HuH-7 (cell line): ENCODE measurements at regions not wholly inside any gene's neighbourhood (a gene's known extent, or its start where the extent isn't known, plus 50 kb on each side); places are given as distances from the start of the nearest gene placed in this dataset.

ENCODE experiments used
- DNase-seq: peaks from one replicate; pipeline ENCODE4 v3.0.0; 2011; ENCODE audit warnings: low spot score

GRCh38 chr4:123841447-123842121 lies 445.0 kb downstream of the SPRY1 start:
- no peak for DNase-seq

- DNase-seq = no peak
Observed at GRCh38 chr4:123843137-123843536, 446.5 kb downstream of the SPRY1 start.

- no peak for DNase-seq
Observed at GRCh38 chr4:123844374-123844773, 447.8 kb downstream of the SPRY1 start.

- no peak for DNase-seq
Observed at GRCh38 chr4:123846092-123846491, 449.5 kb downstream of the SPRY1 start.

GRCh38 chr4:123846561-123846960 lies 450.0 kb downstream of the SPRY1 start:
- no peak for DNase-seq

GRCh38 chr4:123848606-123849005 lies 452.0 kb downstream of the SPRY1 start:
- no peak for DNase-seq

- DNase-seq = no peak
Observed at GRCh38 chr4:123849495-123849894, 452.9 kb downstream of the SPRY1 start.

- no peak for DNase-seq
Observed at GRCh38 chr4:123851521-123851920, 454.9 kb downstream of the SPRY1 start.

- no peak for DNase-seq
Observed at GRCh38 chr4:123853651-123854050, 457.1 kb downstream of the SPRY1 start.

GRCh38 chr4:123856689-123857545 lies 460.3 kb downstream of the SPRY1 start:
- peak; percentile 31 for DNase-seq

- DNase-seq = no peak
Observed at GRCh38 chr4:123858465-123858864, 461.9 kb downstream of the SPRY1 start.

GRCh38 chr4:123862812-123863211 lies 466.2 kb downstream of the SPRY1 start:
- DNase-seq = no peak

GRCh38 chr4:123866796-123867195 lies 470.2 kb downstream of the SPRY1 start:
- no peak for DNase-seq

GRCh38 chr4:123867910-123868587 lies 471.5 kb downstream of the SPRY1 start:
- no peak for DNase-seq

- DNase-seq = no peak
Observed at GRCh38 chr4:123869286-123870215, 473.0 kb downstream of the SPRY1 start.

- no peak for DNase-seq
Observed at GRCh38 chr4:123870216-123870876, 473.8 kb downstream of the SPRY1 start.

- DNase-seq = no peak
Observed at GRCh38 chr4:123871341-123871740, 474.7 kb downstream of the SPRY1 start.

- DNase-seq = no peak
Observed at GRCh38 chr4:123874063-123874462, 477.5 kb downstream of the SPRY1 start.

- no peak for DNase-seq
Observed at GRCh38 chr4:123876143-123876542, 479.5 kb downstream of the SPRY1 start.

GRCh38 chr4:123876671-123877101 lies 480.1 kb downstream of the SPRY1 start:
- DNase-seq = no peak

GRCh38 chr4:123877551-123877950 lies 481.0 kb downstream of the SPRY1 start:
- no peak for DNase-seq
